ENCODE measurements at regions not wholly inside any gene's neighbourhood (a gene's known extent, or its start where the extent isn't known, plus 50 kb on each side); places are given as distances from the start of the nearest gene placed in this dataset.
"Not testable (repeated sequence)": the region's sequence is repeated elsewhere in the genome, so short reads cannot be mapped to it uniquely, and the experiment has no call there.

GRCh38 chr1:227415115-227415790 lies 97.0 kb upstream of the CDC42BPA start:
- DNase-seq = peak; percentile 46

DNA sequence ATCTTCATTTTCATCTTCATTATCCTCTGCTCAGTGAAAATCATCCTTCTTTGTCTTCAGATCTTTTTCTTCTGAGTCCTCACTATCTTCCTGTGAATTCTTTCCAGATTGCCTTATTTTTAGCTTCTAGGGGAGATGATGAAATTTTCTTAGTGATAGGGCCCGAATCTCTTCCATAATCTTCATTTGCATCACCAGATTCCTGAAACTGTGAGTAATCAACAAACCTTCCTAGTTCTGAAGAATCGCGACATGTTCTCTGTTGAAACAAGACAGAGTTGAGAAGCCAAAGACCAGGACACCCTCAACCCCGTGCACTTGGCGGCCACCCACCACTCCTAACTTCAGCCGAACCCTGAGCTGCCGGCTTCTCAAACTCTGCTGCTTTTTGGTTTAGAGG lies 92.8 kb upstream of the CDC42BPA start:
- DNase-seq = no peak

GRCh38 chr1:227406332-227406731 lies 88.0 kb upstream of the CDC42BPA start:
- DNase-seq = not testable (repeated sequence)

DNA sequence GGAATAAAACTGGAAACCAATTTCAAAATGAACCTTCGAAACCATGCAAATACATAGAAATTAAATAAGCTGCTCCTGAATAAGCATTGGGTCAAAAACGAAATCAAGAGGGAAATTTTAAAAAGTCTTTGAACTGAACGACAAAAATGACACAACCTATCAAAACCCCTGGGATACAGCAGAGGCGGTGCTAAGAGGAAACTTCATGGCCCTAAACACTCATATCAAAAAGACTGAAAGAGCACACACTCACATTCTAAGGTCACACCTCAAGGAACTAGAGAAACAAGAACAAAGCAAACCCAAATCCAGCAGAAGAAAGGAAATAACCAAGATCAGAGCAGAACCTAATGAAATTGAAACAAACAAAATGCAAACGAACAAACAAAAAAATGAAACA lies 85.2 kb upstream of the CDC42BPA start:
- no peak for DNase-seq

DNA sequence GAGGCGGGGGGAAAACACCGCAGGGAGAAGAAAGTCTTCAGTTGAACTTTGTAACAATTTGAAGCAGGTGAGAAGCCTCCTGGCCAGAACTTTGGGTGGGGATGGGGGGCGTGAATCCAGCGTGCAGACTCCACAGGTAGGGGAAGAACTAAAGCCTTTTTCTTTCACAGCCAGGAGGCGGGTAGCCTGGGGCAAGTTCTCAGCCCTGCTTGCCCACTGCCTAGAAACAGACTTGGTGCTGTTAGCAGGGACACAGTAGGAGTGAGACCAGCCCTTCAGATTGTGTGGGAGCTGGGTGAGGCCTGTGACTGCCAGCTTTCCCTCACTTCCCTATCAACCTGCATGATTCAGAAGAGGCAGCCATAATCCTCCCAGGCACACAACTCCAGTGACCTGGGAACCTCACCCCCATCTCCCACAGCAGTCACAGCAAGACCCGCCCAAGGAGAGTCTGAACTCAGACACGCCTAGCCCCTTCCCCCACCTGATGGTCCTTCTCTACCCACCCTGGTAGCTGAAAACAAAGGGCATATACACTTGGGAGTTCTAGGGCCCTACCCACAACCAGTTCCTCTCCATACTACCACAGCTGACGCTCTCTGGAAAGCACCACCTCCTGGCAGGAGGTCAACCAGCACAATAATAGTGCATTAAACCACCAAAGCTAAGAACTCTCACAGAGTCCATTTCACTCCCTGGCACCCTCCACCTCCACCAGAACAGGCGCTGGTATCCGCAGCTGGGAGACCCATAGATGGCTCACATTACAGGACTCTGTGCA lies 83.5 kb upstream of the CDC42BPA start:
- DNase-seq = no peak

DNA sequence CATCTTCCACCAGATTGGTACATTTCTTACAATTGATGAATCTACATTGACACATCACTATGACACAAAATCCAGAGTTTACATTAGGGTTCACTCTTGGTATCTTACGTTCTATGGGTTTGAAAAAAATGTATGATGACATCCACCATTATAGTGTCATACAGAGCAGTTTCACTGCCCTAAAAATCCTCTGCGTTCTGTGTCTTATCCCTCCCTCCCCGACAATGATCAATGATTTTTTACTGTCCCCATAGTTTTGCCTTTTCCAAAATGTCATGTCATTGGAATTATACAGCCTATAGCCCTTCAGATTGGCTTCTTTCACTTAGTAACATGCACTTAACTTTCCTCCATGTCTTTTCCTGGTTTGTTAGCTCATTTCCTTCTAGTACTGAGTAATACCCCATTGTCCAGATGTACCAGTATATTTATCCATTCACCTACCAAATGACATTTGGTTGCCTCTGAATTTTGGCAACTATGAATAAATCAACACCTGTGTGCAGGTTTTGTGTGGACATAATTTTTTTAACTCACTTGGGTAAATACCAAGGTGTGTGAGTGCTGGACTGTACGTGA lies 80.9 kb upstream of the CDC42BPA start:
- DNase-seq = no peak

- no peak for DNase-seq
Measured at GRCh38 chr1:227397354-227397978, 79.2 kb upstream of the CDC42BPA start.

GRCh38 chr1:227396539-227397353 lies 78.5 kb upstream of the CDC42BPA start:
- DNase-seq = no peak

DNA sequence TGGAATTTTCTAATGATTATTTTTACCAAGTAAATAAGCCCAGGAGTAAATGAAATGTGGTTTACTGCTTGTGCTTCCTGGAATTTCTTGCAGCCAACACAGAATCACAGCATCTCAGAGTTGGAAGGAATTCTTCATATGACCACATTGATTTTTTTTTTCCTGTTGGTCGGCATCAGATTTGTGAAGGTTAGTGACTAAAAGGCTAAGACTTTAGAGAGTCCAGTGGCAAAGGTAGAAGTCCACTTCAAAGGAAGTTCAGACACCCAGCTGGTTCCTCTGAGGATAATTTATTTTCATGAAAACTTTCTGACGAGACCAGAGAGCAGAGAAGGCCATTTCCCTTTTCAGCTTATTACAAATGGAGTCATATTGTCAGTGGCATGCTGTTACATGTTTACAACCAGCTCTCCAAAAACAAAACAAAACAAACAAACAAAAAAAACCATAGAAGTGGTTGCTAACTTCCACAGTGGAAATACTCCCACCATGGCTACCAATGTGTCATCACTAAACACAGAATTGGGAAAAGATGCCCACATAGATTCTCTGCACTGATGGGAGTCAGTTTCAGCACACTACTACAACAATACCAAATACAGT lies 77.2 kb upstream of the CDC42BPA start:
- no peak for DNase-seq

DNA sequence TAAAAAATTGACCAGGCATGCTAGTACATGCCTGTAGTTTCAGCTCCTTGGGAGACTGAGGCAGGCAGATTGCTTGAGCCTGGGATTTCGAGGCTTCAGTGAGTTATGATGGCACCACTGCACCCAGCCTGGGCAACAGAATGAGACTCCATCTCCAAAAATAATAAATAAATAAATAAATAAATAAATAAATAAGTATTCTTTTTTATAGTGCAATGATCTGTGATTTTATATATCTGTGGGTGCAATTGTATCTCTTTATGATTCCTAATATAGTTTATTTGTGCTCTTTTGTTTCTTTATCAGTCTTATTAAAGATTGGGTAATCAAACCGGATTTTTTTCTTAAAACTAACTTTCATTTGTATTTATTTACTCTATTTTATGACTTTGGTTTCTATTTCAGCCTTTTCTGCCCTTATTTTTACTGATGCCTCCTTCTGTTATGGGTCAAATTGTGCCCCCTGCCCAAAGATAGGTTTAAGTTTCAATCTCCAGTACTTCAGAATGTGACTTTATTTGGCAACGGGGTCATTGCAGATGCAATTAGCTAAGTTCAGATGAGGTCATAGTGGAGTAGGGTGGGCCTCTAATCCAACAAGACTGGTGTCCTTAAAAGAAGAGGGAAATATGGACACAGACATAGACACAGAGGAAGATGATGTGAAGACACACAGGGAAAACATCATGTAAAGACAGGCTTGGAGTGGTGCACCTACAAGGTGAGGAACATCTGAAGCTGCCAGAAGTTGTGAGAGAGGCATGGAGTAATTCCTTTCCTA lies 74.9 kb upstream of the CDC42BPA start:
- DNase-seq = no peak

GRCh38 chr1:227391879-227392278 lies 73.6 kb upstream of the CDC42BPA start:
- peak; percentile 50 for DNase-seq

DNA sequence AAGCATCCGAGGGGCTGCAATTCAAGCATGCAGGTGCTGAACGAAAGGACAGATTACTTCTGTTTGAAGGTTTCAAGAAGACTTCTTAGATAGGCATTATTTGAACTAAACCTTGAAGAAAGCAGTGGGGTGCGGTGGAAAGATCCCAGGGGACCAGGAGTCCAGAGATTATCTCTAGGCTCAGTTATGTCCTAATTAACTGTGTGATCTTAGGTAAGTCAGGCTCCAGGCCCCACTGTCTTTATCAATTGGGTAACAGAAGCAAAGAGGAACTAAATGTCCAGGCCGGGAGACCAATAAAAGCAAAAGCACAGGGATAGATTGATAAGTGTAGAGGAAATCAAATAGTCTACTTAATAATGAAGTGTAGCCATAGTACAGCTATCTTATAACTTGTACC lies 72.9 kb upstream of the CDC42BPA start:
- no peak for DNase-seq

DNA sequence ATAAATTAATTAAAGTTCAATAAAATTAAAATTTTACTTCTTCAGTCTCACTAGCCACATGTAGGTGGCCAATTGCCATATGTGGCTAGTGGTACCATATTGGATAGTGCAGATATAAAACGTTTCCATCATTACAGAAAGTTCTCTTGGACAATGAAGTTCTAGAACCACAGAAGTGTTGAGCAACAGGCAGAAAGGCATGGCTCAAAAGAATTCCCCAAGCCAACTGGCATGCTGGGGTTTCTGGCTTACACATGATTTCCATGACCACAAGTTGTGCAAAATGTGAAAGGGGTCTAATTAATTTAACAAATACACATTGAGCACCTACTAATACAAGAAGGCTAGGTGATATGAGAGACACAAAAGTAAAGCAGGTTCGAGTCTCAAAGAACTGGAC lies 72.2 kb upstream of the CDC42BPA start:
- no peak for DNase-seq

DNA sequence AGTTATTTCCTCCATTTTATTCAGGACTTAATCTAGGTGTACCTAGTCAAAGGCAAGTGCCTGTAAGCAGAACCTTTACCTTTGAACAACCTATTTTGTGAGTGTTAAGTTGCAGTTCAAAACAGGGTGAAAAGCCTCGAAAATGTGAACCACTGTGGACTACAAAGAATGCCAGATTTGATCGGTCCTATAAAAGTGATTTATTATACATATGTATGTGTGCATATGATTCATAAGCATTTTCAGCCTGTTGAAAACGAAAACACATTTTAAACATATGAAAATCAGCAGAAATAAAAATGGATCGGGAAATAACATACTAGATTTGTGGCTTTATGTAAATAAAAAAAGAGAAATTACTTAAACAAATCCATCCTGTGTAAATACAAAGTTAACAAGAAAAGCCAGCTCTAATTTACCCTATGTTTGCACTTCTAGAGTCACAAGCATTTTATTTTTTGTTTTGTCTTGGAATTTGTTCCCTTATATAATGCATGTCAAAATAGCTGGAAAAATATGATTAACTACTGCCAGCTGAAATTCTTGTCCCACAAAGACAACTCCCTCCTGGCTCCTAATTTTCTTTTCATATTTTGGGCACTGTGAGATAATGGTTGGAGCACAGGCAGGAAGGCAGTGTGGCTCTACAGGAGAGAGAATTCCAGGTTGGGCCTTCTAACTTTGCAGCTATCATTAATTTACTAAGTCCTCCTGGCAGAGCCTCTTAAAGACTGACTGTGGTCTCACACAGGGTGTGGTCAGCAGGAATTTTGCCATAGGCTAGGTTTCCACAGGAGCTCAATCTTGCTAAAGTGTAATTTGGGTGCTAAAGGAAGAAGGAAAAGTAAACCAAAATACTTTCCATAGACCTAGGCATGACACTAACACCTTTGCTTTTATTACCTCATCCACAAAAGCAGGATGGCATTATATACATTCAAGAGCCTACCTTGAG lies 70.2 kb upstream of the CDC42BPA start:
- DNase-seq = peak; percentile 21

- DNase-seq = no peak
Measured at GRCh38 chr1:227379555-227379892, 61.2 kb upstream of the CDC42BPA start.

DNA sequence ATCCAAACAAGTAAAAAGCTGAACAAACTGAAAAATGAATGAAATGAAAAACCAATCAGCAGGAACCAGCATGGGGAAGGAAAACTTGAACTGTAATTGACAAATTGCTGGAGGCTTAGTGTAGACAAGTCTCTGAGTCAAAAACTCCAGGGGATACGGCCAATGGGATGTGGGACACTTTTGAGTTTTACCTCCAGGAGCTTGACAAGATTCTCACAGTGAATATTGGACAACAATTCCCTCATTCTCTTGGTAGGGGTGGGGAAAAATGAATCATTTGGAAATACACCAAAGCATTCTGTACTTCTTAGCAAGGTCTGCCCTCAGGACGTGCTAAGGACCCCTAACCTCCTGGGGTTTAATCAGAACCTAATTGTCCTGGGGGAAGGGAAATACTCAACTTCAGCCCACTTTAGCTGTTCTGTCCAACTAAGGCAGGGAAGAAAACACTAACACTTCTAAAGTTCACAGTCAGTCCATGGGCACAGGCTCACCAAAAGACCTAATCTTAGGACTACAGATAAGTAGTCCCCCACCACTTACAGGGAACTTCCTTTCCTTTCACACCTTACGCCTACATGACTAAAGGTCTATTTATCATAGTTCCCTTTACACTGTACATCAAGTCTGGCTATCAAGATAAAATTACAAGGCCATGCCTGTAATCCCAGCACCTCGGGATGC lies 60.7 kb upstream of the CDC42BPA start:
- DNase-seq = no peak

DNA sequence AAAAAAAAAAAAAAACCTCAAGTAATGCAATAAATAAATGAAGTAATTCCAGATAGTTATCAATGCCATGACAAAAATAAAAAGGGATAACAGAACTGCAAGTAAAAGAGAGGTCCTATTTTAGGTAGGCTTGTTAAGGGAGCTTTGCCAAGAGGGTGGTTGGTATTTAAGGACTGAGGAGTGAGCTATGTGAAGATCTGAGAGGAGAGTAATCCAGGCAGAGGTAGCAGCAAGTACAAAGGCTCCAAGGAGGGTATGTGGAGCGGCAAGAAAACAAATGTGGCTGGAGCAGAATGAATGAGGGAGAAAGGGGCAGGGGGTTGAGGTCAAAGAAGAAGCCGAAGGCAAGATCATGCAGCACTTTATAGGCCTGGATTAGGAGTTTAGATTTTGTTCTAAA lies 59.9 kb upstream of the CDC42BPA start:
- peak; percentile 16 for DNase-seq

DNA sequence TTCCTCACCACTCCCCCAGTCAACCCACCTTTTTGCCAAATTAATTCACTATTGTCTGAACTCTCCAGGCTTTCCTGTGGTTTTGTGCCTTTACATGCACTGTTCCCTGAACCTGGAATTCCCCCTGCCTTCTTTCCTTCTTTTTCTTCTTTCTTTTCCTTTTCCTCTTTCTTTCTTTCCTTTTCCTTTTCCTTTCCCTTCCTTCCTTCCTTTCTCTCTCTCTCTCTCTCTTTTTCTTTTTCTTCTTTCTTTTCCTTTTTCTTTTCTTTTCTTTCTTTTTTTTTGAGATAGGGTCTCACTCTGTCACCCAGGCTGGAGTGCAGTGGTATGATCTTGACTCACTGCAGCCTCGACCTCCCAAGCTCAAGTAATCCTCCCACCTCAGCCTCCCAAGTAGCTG lies 56.6 kb upstream of the CDC42BPA start:
- DNase-seq = no peak

- DNase-seq = no peak
Measured at GRCh38 chr1:227372726-227373130, 54.4 kb upstream of the CDC42BPA start.

All from tongue (tissue), 1 donor.